AG10803 (cell line): ENCODE measurements at regions not wholly inside any gene's neighbourhood (a gene's known extent, or its start where the extent isn't known, plus 50 kb on each side); places are given as distances from the start of the nearest gene placed in this dataset.

Experiments
- DNase-seq: peaks from one replicate; pipeline ENCODE4 v3.0.0; 2010; ENCODE audit warnings: low read depth
- H3K4me3 ChIP-seq: 2 replicates; pipeline ENCODE4 v1.5.1; 2011; ENCODE audit warnings: mild to moderate bottlenecking, low read length, control low read depth
- CTCF ChIP-seq: conservative IDR thresholded peaks from 2 replicates; pipeline ENCODE4 v1.5.1; 2011; ENCODE audit warnings: mild to moderate bottlenecking, low read length, control low read depth, inconsistent platforms

DNA sequence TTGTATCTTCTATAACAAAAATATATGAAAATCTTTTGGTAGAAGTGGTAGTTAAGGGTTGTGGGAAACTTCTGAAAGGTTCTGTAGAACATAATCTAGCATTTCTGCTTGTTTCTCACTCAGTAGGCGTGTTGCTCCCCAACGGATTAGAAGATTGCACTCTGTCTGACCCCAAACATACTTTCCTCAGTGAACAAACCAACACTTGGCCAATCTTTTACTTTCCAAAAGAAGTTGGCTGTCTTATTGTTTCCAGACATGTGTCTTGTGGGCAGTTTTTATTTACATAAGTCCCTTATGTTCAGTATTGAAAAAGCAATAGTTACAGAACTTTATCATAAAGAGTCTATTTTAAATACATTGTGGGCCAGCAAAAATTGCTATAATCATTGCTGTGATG, 312.8 kb upstream of the EPHA5 start:
- TF ChIP-seq CTCF: no peak
- DNase-seq: no peak
- H3K4me3 ChIP-seq: no peak overlapping the region

GRCh38 chr4:65976287-65976686, 306.0 kb upstream of the EPHA5 start:
- no peak overlapping the region for H3K4me3 ChIP-seq
- DNase-seq: no peak
- TF ChIP-seq CTCF: no peak

GRCh38 chr4:65973186-65973585, 302.9 kb upstream of the EPHA5 start:
- DNase-seq: no peak
- no peak for TF ChIP-seq CTCF
- H3K4me3 ChIP-seq: no peak overlapping the region

GRCh38 chr4:65971686-65972085, 301.4 kb upstream of the EPHA5 start:
- DNase-seq: no peak

GRCh38 chr4:65968831-65969558, 298.7 kb upstream of the EPHA5 start:
- peak; percentile 1 for DNase-seq
- no peak overlapping the region for H3K4me3 ChIP-seq

More at GRCh38 chr4:65971686-65972085, 301.4 kb upstream of the EPHA5 start:
- no peak overlapping the region for H3K4me3 ChIP-seq
- no peak for TF ChIP-seq CTCF

DNA sequence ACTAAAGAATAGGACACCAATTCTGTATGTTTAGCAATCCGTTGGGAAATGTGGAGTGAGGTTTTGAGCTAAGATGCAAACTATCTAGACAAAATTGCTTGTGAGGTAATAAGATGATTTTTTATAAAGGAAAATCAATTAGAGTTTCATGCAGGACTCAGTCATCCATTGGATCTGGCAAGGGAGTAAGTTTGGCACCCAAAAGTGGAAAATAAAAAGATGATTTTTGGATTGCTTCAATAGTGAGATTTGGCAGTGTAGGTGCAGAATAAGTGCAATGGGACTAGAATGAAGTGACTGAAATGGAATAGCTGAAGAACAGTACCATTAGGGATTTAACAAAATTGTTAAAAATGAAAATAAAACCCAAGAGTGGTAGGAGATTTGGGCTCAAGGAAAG, 290.5 kb upstream of the EPHA5 start:
- H3K4me3 ChIP-seq: no peak overlapping the region
- TF ChIP-seq CTCF: no peak
- no peak for DNase-seq

More at GRCh38 chr4:65968831-65969558, 298.7 kb upstream of the EPHA5 start:
- TF ChIP-seq CTCF: no peak

DNA sequence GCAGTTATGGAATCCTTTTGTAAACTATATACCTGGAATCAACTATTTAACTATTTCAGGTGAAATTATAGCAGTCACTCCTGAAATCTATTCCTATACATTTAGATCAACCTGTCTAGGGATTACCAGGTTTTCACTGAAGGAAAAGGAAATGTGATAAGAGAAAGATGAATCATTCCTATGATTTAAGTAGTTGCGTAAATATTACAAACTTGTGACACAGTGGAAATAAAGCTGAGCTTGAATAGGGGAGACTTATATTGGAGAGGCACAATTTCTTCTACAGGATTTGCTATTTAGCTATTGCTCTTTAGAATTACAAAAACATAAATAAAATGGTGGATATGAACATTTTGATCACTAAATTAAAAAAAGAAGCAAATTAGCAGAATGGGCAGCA, 284.1 kb upstream of the EPHA5 start:
- H3K4me3 ChIP-seq: no peak overlapping the region
- TF ChIP-seq CTCF: no peak
- DNase-seq: no peak
